Uterus (tissue), 3 donors: ENCODE measurements at regions not wholly inside any gene's neighbourhood (a gene's known extent, or its start where the extent isn't known, plus 50 kb on each side); places are given as distances from the start of the nearest gene placed in this dataset.
"Not testable (repeated sequence)": the region's sequence is repeated elsewhere in the genome, so short reads cannot be mapped to it uniquely, and the experiment has no call there.

ENCODE experiments used
- DNase-seq, 2 donors: peaks; one replicate each; pipeline ENCODE4 v3.0.0-alpha.2; 2019 to 2020
- H3K27ac ChIP-seq, 2 donors: fragments of 200-600 bp; sonication (generic); 1 replicate in 1 of 2; 2 replicates in 1 of 2; pipeline ENCODE4 v1.5.1; 2016 to 2018
- H3K27me3 ChIP-seq, 2 donors: fragments of 200-600 bp; sonication (generic); one replicate each; pipeline ENCODE4 v1.5.1; 2018 to 2019; ENCODE audit warnings: control low read depth in 1 of 2
- H3K36me3 ChIP-seq, 2 donors: fragments of 200-600 bp; sonication (generic); one replicate each; pipeline ENCODE4 v1.5.1; 2019; ENCODE audit warnings: control low read depth in 1 of 2
- H3K4me1 ChIP-seq, 2 donors: fragments of 200-600 bp; sonication (generic); one replicate each; pipeline ENCODE4 v1.5.1; 2018 to 2019; ENCODE audit warnings: control low read depth in 1 of 2
- H3K4me3 ChIP-seq, 2 donors: fragments of 200-600 bp; sonication (generic); 1 replicate in 1 of 2; 2 replicates in 1 of 2; pipeline ENCODE4 v1.5.1; 2018 to 2019; ENCODE audit warnings: mild to moderate bottlenecking in 1 of 2
- H3K9me3 ChIP-seq, 2 donors: fragments of 200-600 bp; sonication (generic); one replicate each; pipeline ENCODE4 v1.5.1; 2019; ENCODE audit warnings: control low read depth in 1 of 2
- POLR2A ChIP-seq, 2 donors: fragments of 450-650 bp; IDR thresholded peaks; one replicate each; pipeline ENCODE4 v1.6.1; 2016; ENCODE audit warnings: antibody characterized with exemption in 2 of 2, mild to moderate bottlenecking in 1 of 2, moderate library complexity in 1 of 2
- intact Hi-C: fragments of 100-400 bp; cut with DNase I; formaldehyde crosslinking; loops from one replicate; pipeline ENCODE4 v1.15.1; 2023; ENCODE audit warnings: low total_unique reads
- TF ChIP-seq, protein P1 (sequence below), 4 experiments: fragments of 200-600 bp in 2 of 4; fragments of 450-650 bp in 2 of 4; sonication (generic) in 2 of 4; IDR thresholded peaks; one replicate each; pipeline ENCODE4 v1.5.1; 2016 to 2019; ENCODE audit warnings: antibody characterized with exemption in 4 of 4, mild to moderate bottlenecking in 2 of 4, moderate library complexity in 1 of 4
- donor health status: DM: yes; HTN: yes; CAD: no.

DNA sequence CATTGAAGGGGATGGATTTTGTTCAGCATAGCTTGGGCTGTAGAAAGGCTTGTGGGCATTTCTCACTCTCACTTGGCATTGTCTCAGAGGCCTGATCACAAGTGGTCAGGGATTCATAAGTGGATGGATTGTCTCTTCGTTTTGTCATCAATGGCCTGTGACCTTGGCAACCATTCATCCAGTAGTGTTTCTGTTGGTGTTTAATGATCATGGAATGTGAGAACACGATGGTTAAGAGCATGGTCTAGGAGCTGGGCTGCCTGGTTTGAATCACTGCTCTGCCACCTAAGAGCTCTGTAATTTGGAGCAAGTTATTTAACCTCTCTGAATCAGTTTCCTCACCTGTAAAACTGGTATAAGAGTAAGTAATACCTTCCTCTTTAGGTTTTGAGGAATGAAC lies 430.1 kb upstream of the MEF2C start:
- Histone ChIP-seq H3K4me1 (peaks cover 0 to 4% of the 10 kb centered on the region in 2 donors), H3K4me3 (no peak overlapping the region), H3K27ac (no peak overlapping the region), H3K9me3 (no peaks in the 10 kb centered on the region), H3K27me3 (no peaks in the 10 kb centered on the region), H3K36me3 (no peaks in the 10 kb centered on the region)
- TF ChIP-seq, protein P1, sequence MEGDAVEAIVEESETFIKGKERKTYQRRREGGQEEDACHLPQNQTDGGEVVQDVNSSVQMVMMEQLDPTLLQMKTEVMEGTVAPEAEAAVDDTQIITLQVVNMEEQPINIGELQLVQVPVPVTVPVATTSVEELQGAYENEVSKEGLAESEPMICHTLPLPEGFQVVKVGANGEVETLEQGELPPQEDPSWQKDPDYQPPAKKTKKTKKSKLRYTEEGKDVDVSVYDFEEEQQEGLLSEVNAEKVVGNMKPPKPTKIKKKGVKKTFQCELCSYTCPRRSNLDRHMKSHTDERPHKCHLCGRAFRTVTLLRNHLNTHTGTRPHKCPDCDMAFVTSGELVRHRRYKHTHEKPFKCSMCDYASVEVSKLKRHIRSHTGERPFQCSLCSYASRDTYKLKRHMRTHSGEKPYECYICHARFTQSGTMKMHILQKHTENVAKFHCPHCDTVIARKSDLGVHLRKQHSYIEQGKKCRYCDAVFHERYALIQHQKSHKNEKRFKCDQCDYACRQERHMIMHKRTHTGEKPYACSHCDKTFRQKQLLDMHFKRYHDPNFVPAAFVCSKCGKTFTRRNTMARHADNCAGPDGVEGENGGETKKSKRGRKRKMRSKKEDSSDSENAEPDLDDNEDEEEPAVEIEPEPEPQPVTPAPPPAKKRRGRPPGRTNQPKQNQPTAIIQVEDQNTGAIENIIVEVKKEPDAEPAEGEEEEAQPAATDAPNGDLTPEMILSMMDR (IDR thresholded peaks at IDR 0.05) = no peak
- no peak for TF ChIP-seq POLR2A (IDR thresholded peaks at IDR 0.05)
- no peak for DNase-seq
- intact Hi-C loops = no loop called here

DNA sequence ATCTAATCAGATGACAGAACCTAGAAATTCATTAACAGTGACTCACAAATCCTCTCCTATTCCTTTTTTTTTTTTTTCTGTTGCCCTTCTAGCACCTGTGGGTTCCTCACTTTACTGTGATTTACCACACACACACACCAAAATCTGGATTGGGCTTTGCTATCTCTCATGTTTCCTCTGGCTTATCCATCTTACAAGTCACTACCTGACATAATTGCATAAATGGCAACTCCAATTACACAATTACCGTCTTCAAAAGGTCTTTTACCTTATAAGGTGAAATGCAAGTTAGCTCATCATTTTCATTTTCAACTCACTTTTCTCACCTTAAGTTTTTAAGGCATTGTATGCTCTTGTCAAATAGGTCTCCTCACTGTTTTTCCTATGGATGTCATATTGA lies 426.3 kb upstream of the MEF2C start:
- no peaks in the 10 kb centered on the region for H3K36me3 ChIP-seq
- TF ChIP-seq POLR2A (IDR thresholded peaks at IDR 0.05) = no peak
- TF ChIP-seq, protein P1 (IDR thresholded peaks at IDR 0.05) = no peak
- intact Hi-C loops = no loop called here
- H3K4me3 ChIP-seq = no peak overlapping the region
- peaks cover 0 to 4% of the 10 kb centered on the region in 2 donors for H3K4me1 ChIP-seq
- no peaks in the 10 kb centered on the region for H3K27me3 ChIP-seq
- no peak for DNase-seq
- no peak overlapping the region for H3K27ac ChIP-seq
- H3K9me3 ChIP-seq = no peaks in the 10 kb centered on the region

DNA sequence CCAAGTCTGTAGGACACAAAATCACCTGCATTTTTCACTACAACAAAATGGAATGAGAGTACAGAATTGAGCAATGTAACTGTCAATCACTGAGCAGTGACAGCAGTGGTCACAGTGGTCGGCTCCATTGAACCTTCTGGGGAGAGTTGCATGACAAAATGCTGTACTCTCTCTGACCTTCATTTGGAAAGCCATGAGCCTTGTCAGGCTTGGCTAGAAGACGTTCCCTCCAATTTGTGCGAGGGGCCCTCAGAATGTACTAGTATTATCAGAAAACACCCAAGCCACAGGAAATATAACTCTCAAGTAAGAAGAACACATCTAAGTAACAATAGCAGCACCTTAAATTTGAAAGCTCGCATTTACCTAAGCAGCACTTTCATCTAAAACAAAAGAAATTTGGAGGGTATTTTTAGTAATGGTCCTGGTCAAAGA lies 425.6 kb upstream of the MEF2C start:
- H3K27ac ChIP-seq = no peak overlapping the region
- no peak overlapping the region for H3K4me3 ChIP-seq
- DNase-seq = no peak
- H3K27me3 ChIP-seq = no peaks in the 10 kb centered on the region
- no peaks in the 10 kb centered on the region for H3K9me3 ChIP-seq
- no peaks in the 10 kb centered on the region for H3K4me1 ChIP-seq
- intact Hi-C loops = no loop called here
- TF ChIP-seq POLR2A (IDR thresholded peaks at IDR 0.05) = no peak
- TF ChIP-seq, protein P1 (IDR thresholded peaks at IDR 0.05) = no peak
- H3K36me3 ChIP-seq = no peaks in the 10 kb centered on the region

DNA sequence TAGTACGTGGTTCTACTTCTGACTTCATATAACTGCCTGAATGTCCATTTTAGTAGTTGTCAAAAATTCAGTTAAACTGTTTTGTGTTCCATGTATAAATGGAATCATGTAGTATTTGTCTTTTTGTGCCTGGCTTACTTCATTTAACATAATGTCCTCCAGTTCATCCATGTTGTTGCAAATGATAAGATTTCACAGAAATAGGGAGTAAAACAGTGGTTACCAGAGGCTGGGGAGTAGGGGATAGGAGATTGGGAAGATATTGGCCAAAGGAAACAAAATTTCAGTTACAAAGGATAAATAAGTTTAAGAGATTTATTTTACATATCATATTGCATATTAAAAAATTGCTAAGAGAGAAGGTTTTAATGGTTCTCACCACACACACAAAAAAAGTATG lies 425.0 kb upstream of the MEF2C start:
- H3K9me3 ChIP-seq = no peaks in the 10 kb centered on the region
- no peak overlapping the region for H3K27ac ChIP-seq
- no peak for DNase-seq
- H3K36me3 ChIP-seq = no peaks in the 10 kb centered on the region
- intact Hi-C loops = no loop called here
- no peaks in the 10 kb centered on the region for H3K27me3 ChIP-seq
- H3K4me3 ChIP-seq = no peak overlapping the region
- H3K4me1 ChIP-seq = no peaks in the 10 kb centered on the region
- TF ChIP-seq, protein P1 (IDR thresholded peaks at IDR 0.05) = no peak
- no peak for TF ChIP-seq POLR2A (IDR thresholded peaks at IDR 0.05)

DNA sequence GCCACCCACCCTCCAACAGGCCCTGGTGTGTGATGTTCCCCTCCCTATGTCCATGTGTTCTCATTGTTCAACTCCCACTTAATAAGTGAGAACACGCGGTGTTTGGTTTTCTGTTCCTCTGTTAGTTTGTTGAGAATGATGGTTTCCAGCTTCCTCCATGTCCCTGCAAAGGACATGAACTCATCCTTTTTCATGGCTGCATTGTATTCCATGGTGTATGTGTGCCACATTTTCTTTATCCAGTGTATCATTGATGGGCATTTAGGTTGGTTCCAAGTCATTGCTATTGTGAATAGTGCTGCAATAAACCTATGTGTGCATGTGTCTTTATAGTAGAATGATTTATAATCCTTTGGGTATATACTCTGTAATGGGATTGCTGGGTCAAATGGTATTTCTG lies 424.2 kb upstream of the MEF2C start:
- H3K4me1 ChIP-seq, H3K27ac ChIP-seq, H3K27me3 ChIP-seq, H3K36me3 ChIP-seq, DNase-seq, H3K4me3 ChIP-seq, H3K9me3 ChIP-seq, intact Hi-C loops: not testable (repeated sequence)

DNA sequence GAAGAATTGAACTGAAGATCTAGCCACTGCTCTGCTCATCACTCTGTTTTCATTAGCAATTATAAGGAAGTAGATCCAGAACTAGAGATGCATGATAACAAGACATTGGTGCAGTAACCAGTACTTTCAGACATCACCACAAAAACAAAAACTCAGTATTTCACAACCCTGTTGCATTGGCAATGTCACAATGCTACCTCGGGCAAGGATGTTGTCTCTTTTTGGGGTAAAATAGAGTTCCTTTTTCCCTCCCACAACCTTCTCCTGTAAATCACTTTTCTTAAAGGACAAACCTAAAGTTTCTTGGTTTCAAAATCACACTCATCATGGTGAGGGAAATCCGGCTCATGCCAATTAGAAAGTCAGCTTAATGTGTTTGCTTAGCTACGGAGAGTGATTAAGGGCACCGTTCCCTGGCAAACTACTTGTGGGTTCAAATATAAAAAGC lies 420.1 kb upstream of the MEF2C start:
- Histone ChIP-seq H3K27ac (no peak overlapping the region), H3K4me1 (no peaks in the 10 kb centered on the region), H3K36me3 (no peaks in the 10 kb centered on the region), H3K9me3 (no peaks in the 10 kb centered on the region), H3K27me3 (no peaks in the 10 kb centered on the region), H3K4me3 (no peak overlapping the region)
- no peak for DNase-seq
- TF ChIP-seq, protein P1 (IDR thresholded peaks at IDR 0.05) = no peak
- TF ChIP-seq POLR2A (IDR thresholded peaks at IDR 0.05) = no peak
- intact Hi-C loops = no loop called here
